Endometrium (tissue), 2 donors: ENCODE measurements at regions not wholly inside any gene's neighbourhood (a gene's known extent, or its start where the extent isn't known, plus 50 kb on each side); places are given as distances from the start of the nearest gene placed in this dataset.

Experiments used
- FAIRE-seq: peaks from 2 replicates; lab custom pipeline; 2012; peaks lifted over from hg19 to GRCh38; lab: Jason Lieb, UNC
- donor health status: control.
- donor health status: control.

- no peak for FAIRE-seq
Measured at GRCh38 chr2:104769096-104769495, 84.8 kb upstream of the POU3F3 start.

- no peak for FAIRE-seq
Measured at GRCh38 chr2:104772996-104773395, 80.9 kb upstream of the POU3F3 start.

- no peak for FAIRE-seq
Measured at GRCh38 chr2:104774631-104775030, 79.3 kb upstream of the POU3F3 start.

- no peak for FAIRE-seq
Measured at GRCh38 chr2:104777721-104778120, 76.2 kb upstream of the POU3F3 start.

- no peak for FAIRE-seq
Measured at GRCh38 chr2:104781151-104781550, 72.8 kb upstream of the POU3F3 start.

- no peak for FAIRE-seq
Measured at GRCh38 chr2:104784264-104784663, 69.7 kb upstream of the POU3F3 start.

- no peak for FAIRE-seq
Measured at GRCh38 chr2:104786204-104786603, 67.7 kb upstream of the POU3F3 start.

- FAIRE-seq: no peak
Measured at GRCh38 chr2:104786821-104787220, 67.1 kb upstream of the POU3F3 start.

- no peak for FAIRE-seq
Measured at GRCh38 chr2:104787298-104788065, 66.4 kb upstream of the POU3F3 start.

- FAIRE-seq: no peak
Measured at GRCh38 chr2:104788742-104789455, 65.0 kb upstream of the POU3F3 start.

- FAIRE-seq: no peak
Measured at GRCh38 chr2:104790100-104790811, 63.7 kb upstream of the POU3F3 start.

- no peak for FAIRE-seq
Measured at GRCh38 chr2:104790901-104791495, 62.9 kb upstream of the POU3F3 start.

GRCh38 chr2:104793966-104794365, 59.9 kb upstream of the POU3F3 start:
- FAIRE-seq: no peak

GRCh38 chr2:104794441-104794840, 59.5 kb upstream of the POU3F3 start:
- no peak for FAIRE-seq
